Bone marrow (tissue), 2 donors: ENCODE measurements at regions not wholly inside any gene's neighbourhood (a gene's known extent, or its start where the extent isn't known, plus 50 kb on each side); places are given as distances from the start of the nearest gene placed in this dataset.
"Not testable (repeated sequence)": the region's sequence is repeated elsewhere in the genome, so short reads cannot be mapped to it uniquely, and the experiment has no call there.

Experiments
- DNase-seq, 2 donors: peaks; one replicate each; lab custom pipeline; 2025; lab: John Stamatoyannopoulos, UW

DNA sequence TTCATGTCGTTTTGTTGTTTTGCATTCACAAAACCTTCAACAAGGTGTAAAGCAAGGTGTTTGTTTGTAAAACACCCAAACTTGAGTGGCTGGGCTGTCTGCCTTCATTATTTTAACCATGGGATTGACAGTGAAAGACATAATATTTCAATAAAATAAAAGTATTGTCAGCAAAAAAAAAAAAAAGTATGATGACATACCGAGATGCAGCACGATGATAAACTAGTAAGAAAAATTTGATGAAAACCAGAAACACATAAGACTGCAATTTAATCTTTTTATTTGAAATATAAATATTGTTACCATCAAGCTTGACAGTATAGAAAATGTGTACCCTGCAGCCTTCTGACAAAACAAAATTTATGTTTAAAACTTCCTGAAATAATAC, 419.3 kb upstream of the DYNLRB2 start:
- no peak for DNase-seq

DNA sequence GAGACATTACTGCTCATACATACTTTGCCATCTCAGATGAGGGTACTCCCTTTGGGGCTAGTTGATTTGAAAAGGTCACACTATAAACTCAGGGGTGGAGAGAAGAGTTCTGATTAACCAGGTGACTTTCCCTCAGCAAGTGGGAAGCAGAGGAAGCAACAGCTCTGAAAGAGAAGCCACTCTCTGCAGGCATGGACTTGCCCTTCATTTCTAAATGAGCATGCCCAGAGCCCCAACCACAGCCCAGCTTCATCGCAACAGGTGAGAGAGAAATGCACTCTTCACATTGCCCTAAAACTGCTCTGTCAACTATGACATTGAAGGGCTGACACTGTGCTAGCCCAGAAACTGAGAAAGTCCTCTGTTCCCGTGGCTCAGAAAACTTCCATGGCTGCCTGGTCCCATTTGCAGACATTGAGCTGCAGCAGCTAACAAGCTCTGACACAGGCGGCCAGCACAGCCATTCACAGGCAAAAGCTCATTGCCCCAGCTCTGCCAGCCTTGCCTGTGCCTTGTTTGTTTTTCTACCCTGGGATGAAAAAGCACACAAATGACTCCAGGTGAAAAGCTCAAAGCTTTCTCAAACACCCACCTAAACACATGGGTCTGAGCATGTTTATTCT, 419.8 kb upstream of the DYNLRB2 start:
- no peak for DNase-seq

DNA sequence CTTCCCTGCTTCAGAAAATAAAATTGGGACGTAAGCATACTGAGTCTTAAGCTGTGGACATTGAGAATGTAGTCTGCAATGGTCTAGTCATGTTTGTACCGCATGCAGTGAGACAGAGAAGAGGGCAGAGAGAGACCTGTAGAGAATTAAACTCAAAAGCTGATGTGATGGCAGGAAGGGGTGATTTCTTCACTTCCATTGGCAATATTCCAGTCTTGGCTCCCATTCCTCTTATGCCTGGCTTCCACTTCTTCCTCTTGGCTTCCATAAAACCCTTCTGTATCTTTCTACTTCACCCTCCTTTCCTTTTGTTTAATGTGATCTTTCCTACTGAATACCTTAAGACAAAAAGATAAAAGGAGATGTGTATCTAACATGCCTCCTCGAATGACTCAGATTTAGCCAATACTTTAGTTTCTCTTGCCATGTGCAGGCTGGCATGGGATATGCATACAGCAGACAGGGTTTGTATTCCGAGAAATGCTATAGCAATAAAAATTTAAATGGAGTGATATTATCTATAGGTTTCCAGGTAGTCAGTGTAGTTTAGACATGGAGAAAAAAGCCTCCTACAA, 423.1 kb upstream of the DYNLRB2 start:
- no peak for DNase-seq

DNA sequence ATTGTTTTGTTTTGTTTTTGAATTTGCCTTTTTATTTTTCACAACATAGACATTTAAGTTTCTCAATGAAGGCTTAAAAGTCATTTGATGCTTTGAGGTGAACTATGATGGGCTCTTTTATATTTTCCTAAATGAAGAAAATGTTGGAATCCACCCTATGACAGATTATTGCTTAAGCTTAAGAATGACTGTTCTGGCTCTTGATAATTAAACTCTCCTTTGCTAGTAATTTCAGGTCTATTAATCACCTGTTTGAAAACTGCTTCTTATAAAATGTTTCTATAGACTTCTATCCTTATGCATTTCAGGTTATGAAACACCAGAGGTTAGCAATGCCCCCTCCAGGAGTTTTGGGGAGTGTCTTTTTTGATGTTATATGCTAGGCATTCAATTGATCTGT, 424.1 kb upstream of the DYNLRB2 start:
- DNase-seq: no peak

DNA sequence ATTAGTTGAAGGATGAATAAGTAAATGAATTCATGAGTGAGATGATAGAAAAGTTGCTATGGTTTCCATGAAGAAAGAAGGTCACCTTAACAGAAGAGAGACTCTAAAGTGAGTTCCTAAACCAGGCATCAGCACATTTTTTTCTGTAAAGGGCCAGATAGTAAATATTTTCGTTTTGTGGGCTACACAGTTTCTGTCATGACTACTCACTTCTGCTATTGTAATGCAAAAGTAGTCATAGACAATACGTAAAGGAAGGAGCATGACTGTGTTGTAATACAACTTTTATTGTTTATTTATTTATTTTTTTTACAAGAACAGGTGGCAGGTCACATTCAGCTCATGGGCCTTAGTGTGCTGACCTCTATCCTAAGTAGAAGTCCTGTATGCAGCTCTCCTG, 426.1 kb upstream of the DYNLRB2 start:
- DNase-seq: no peak

DNA sequence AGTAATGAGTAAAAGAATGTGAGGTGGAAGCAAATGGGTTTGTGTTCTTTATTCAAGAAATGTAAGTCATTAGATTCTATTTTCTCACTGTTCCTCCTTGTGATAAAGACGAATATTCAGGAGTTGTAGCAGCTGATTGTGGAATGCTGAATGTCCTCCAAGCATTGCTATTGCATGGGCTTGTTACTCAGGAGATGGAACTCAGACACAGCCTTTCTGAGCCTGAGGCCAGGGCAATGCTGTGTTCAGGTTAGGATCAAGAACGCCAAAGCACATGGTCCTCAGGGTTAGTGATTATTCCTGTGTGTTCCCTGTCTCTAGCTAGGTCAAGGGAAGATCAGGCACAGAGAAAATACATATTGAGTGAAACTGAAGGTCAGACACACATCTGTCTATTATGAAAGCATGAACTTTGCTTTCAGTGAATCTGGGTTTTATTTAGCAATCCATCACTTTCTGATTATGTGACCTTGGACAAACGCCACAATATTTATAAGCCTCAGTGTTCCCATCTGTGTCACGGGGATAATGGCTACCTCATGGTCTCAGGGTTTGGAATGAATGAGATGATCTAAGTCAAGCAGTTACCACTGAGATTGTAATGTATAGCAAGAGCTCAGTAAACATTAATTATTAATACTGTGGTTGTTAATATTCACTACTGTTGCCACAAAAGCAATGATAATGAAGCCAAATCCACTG, 426.8 kb upstream of the DYNLRB2 start:
- DNase-seq: no peak

DNA sequence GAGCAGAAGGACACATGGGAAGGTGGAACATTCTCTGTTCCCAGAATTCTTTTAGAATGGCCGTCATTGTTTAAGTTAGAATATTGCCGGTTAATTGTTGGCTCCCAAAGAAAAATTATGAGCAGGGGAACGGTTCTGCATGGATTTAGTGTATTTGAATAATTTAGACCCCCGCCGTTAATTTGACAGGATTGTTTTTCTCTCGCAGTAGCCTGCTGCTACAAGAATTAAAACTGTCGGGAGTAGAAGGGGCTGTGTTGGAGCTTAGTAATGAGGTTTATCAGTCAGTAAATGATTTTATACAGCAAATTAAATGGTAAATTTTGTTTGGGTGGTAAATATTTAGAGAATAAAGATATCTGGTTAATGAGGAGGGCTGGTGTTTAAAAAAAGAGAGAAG, 431.2 kb upstream of the DYNLRB2 start:
- no peak for DNase-seq

DNA sequence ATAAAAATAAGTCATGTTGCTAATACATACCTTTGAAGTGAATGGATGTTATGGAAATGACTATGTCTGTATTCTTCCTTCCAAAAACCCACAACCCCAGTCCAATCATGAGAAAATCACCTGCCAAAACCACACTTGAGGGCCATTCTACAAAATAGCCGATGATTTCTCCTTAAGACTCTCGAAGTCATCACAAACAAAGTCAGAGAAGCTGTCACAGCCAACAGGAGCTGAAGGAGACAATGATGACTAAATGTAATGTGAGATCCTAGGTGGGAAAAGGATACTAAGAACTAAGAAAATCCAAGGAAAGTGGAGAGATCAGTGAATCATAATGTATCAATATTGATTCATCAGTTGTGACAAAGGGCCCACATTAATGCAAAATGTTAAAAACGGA, 432.9 kb upstream of the DYNLRB2 start:
- DNase-seq: no peak

DNA sequence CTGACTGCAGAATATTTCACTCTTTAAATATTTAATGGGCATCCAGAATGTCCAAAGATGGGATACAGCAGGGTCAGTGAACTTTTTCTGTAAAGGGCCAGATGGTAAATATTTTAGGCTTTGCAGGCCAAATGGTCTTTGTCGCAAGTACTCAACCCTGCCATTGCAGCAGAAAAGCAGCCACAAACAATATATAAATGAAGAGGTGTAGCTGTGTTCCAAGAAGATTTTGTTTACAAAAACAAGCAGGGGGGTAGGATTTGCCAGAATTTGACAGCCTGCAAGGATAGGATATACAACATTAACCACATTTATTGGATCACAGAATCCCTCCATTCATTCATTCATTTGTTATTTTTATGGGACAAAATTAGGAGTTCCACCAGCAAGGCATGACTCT, 435.0 kb upstream of the DYNLRB2 start:
- DNase-seq: no peak

DNA sequence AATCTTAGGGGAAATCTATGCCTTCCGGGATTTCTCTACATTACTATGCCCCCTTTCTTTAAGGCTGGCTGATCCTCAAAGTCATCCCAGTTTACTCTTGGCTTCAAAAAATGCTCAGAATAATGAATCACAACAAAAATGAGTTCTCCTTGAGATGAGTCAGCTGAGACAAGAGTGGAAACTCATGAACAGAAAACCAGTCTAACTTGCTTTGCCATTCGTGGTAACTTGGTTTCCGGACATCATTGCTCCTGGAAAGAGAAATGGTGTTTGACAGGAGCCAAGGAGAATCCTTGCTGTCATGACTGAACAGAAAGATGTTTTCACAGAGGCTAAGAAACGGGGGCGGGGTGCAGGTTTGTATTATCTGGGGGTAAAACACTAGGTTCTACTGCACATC, 435.6 kb upstream of the DYNLRB2 start:
- no peak for DNase-seq

DNA sequence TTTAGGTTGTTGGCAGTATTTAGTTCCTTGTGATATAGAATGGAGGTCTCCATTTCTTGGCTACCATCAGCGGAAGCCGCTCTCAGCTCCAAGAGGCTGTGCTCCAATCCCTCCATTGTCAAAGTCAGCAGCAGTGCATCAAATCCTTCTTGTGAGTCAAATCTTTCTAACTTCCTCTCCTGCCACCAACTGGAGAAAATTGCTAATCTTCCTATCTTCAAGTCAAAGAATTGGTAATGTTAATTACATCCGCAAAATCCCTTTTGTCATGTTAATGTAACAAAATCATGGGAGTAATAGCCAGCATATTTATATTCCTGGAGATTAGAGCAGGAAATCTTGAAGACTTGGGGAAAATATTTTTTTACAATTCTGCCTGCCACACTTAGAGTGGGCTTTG, 436.4 kb upstream of the DYNLRB2 start:
- DNase-seq: no peak

DNA sequence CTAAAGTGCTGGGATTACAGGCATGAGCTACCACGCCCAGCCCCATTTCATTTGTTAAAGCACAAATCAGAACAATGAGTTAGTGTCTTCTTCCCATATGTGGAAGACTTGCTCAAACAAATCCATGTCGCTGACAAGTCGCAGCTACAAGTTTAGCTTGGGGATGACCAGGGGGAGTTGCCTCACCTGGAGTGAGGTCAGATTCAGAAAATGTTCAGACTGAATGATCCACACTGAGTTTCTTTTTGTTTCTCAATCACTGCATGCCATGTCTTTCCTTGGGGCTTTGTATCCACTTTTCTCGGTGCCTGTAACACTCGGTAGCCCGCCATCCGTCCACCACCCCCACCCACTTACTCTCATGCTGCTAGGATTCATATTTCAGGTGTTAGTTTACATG, 437.3 kb upstream of the DYNLRB2 start:
- DNase-seq: no peak

DNA sequence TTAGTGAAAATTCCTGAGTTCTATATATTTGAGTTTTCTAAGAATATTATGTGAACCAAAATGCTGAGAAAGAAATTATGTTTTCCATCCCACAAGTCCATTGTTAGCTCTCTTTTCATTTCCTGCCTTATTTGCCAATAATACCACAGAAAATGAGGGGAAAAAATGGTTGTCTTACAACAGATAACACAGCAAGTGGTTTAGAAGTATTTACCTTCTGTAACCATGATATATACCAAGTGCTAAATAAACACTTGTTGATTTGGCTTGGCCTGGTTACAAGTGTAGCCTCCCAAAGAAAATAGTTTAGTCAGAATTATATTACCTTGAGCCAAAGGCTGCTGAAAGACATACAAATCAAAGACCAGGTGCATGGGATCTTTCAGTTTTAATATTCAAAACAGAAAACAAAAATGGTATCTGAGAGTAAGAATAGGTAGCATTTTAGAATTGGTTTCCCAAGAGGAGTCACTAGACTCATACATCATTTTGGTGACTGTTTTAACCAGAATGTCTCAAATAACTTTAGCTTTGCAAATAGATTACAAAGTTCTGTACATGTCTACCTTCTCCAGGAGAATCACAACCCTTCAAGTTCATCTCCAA, 439.8 kb upstream of the DYNLRB2 start:
- no peak for DNase-seq

DNA sequence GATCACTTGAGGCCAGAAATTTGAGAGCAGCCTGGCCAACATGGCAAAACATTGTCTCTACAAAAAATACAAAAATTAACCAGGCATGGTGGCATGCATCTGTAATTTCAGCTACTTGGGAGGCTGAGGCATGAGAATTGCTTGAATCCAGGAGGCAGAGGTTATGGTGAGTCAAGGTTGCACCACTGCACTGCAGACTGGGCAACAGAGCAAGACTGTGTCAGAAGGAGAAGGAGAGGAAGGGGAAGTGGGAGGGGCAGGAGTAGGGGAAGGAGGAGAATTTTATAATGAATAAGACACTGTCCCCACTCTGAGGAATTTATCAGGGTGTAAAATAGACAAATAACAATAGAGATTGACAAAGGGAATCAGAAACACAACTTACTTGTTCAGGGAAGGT, 440.6 kb upstream of the DYNLRB2 start:
- DNase-seq: no peak

DNA sequence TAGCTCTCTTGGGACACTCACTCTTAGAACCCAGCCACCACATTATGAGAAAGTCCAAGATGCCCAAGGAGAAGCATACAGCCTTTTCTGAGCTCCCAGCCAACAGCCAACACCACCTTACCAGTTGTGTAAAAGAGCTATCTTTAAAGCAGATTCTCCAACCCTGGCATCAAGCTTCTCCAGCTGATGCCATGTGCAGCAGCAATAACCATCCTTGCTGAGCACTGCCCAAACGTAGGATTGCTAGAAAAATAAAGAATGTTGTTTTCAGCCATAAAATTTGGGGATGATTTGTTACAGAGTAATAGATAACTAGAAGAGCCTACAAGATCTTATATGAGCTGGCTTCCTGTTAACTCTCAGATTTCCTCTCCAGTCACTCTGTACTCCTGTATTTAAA, 443.7 kb upstream of the DYNLRB2 start:
- DNase-seq: no peak

DNA sequence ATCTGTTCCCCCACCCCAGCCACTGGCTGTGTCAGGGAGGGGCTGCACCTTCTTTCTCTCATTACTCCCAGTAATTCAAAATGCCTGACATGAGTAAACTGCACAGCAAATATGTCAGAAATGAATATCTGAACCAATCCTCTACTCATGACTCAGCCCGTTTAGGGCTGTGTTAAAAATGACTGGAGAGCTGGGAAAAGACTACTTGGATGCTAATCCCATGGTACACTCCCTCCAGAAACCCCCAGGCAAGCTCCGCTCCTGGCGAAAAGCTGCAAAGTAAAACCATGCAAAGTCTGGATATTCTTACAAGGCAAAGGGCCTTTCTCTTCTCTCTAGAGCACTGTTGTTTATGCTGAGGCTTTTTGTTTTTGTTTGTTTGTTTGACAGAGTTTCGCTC, 448.1 kb upstream of the DYNLRB2 start:
- DNase-seq: no peak

DNA sequence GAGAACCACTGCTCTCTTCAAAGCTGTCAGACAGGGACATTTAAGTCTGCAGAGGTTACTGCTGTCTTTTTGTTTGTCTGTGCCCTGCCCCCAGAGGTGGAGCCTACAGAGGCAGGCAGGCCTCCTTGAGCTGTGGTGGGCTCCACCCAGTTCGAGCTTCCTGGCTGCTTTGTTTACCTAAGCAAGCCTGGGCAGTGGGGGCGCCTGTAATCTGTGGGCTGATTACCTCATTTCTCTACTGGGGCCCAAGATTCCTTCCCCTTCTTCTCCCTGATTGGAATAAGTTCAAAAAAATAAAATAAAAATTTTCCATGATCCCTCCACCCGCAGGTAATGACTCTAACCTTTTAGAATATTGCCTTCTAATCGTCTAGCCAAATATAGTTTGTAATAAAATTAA, 449.3 kb upstream of the DYNLRB2 start:
- not testable (repeated sequence) for DNase-seq

DNA sequence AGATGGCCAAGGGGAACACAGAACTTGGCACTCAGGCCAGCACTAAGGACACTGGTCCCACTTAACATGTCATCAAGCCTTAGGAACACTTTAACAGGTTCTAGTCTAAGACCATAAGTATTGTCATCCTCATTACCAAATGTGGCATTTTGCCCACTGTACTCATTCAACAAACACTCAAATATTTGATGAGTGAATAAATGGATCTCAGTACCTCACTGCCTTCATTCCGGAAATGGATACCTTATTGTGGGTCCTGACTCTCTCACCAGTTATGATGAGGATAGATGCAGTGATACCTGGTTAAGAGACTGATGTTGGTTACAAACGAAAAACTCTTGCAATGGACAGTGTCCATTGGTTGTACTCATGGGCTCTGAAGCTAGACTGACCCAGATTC, 455.2 kb upstream of the DYNLRB2 start:
- DNase-seq: no peak

DNA sequence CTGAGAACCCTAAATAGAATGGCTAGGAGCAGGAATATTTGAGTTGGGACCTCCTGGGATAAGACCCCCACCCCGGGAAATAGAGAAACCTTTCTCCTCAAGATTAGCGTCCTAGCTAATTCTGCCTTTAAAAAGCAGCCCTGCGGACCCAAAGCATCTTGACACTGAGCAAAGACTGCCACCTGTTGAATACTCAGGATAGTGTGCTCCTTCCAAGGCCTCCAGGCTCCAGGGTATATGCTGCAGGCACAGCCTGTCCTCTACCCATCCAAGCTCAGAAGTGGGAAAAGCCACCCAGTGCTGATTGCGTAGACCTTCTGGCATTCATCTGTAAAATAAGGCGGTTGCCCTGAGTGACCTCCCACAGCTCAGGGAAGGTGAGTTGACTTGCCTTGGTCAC, 456.2 kb upstream of the DYNLRB2 start:
- DNase-seq: no peak

DNA sequence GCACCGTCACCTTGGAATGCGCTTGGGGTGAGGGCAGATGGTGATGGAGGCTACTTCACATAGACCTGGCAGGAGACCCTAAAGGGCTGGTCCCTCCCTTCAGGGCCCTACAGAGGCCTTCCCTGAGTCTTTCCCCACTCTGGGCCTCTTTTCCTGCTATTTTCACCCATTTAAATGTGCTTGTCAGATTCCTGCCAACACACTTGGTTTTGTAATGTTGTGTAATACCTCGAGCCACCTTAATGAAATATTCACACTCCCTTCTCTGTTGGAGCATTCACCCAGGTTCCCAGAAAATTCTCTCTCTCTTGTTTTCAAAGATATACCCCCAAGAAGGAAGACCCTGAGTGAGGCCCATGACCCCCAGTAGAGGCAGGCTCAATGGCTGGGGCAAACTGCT, 456.6 kb upstream of the DYNLRB2 start:
- DNase-seq: no peak

DNA sequence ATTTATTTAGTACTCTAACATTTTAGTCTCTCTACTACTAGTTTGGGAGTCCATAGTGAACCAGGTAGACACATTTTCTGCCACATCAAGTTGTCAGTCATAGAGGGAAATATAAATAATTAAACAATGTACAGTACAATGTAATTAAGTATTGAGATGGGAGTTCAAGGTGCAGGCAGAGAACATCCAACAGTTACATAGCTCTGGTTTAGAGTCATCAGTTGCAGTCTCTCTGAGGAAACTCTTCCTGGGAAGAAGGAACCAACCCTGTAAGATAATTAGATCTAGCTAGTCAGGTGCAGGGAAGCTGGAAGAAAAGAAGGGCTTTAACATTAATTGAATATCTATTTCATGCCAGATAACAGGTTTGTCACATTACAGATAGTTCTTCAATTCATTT, 457.9 kb upstream of the DYNLRB2 start:
- DNase-seq: no peak

DNA sequence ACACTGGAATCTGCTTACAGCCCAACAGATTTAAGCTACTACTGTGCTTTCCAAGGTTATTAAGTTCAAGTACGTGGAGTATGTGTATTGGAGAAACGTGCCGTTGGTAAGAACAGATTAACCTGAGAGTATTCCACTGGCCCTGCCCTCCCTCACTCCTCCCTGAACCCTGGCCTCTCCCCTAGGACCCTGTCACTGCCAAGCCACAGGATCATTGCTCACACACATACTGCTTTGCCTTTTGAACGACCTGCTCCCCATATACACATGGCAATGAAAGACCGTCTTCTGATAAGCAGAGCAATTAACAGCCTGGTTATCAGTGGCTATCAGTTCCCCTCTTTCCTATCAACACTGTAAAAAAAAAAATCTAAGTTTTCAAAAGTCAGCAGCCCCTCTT, 458.9 kb upstream of the DYNLRB2 start:
- DNase-seq: no peak

DNA sequence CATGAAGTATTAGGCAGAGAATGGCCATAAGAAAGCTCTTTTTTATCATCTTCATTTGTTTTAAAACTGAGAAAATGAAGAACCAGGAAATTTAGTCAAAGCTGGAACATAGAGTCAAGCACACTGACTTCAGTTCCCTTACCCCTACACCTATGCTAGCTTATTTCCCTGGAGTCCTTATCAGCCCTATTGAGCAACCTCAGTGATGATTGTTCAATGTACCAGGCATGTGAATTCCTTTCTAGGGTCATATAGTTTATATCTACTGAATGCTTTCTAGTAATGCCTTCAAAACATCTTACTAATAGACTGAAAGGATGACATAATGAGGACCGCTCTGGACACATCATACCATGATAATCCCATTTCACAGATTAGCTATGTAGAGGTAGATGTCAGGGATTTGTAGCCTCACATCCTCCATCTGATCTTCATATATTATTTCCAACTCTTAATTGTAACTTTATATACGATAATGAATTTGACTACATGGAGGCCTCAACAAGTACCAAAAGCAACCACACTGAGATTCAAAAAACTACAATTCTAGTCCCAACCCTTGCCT, 460.4 kb upstream of the DYNLRB2 start:
- DNase-seq: no peak
